IMR-90 (cell line): ENCODE measurements at regions not wholly inside any gene's neighbourhood (a gene's known extent, or its start where the extent isn't known, plus 50 kb on each side); places are given as distances from the start of the nearest gene placed in this dataset.

Source experiments
- ATAC-seq: fragments of 200-7000 bp; cut with Tn5 transposase; 2 replicates; pipeline ENCODE4 v1.9.1; 2020; ENCODE audit warnings: low read depth, mild to moderate bottlenecking, moderate library complexity
- BruUV-seq: library from RNA; stranded (reverse); fragments of 400-500 nt; replicated peaks from 2 replicates; lab custom pipeline; 2021; lab: Mats Ljungman, UMichigan
- CTCF ChIA-PET: fragments of 300-600 bp; formaldehyde crosslinking; extraction: SDS; loops from one replicate; lab custom pipeline; 2021; ENCODE audit warnings: antibody characterized with exemption; lab: Yijun Ruan, JAX
- POLR2A ChIA-PET: fragments of 300-600 bp; sonication (Branson Sonifier 250); formaldehyde crosslinking; loops from one replicate; lab custom pipeline; 2022; ENCODE audit warnings: antibody characterized with exemption; ENCODE audit not compliant: unreplicated experiment; lab: Charles Lee
- DNase-seq: peaks from one replicate; pipeline ENCODE4 v3.0.0; 2013
- H2AFZ ChIP-seq: replicated peaks from 2 replicates; pipeline ENCODE3; 2013; ENCODE audit warnings: low read length, mild to moderate bottlenecking; ENCODE audit not compliant: poor library complexity
- H2AK5ac ChIP-seq: 2 replicates; pipeline ENCODE4 v1.6.1; 2013; ENCODE audit warnings: low read depth, low read length, inconsistent platforms
- H2AK9ac ChIP-seq: replicated peaks from 2 replicates; pipeline ENCODE3; 2013; ENCODE audit warnings: mild to moderate bottlenecking, low read depth, low read length, moderate library complexity; ENCODE audit not compliant: poor library complexity
- H2BK120ac ChIP-seq: 2 replicates; pipeline ENCODE4 v1.6.1; 2013; ENCODE audit warnings: low read depth, low read length, inconsistent platforms
- H2BK15ac ChIP-seq: 3 replicates; pipeline ENCODE4 v1.6.1; 2013; ENCODE audit warnings: low read depth, low read length, inconsistent platforms
- H2BK20ac ChIP-seq: 2 replicates; pipeline ENCODE4 v1.6.1; 2013; ENCODE audit warnings: low read depth, mild to moderate bottlenecking, inconsistent platforms, low read length, moderate library complexity
- H2BK5ac ChIP-seq: 2 replicates; pipeline ENCODE4 v1.6.1; 2013; ENCODE audit warnings: mild to moderate bottlenecking, low read depth, low read length, inconsistent platforms; ENCODE audit not compliant: poor library complexity, severe bottlenecking
- H3K14ac ChIP-seq: replicated peaks from 2 replicates; pipeline ENCODE4 v1.6.1; 2013; ENCODE audit warnings: low read depth, low read length, inconsistent platforms
- H3K18ac ChIP-seq: 2 replicates; pipeline ENCODE4 v1.6.1; 2013; ENCODE audit warnings: low read depth, low read length, control low read depth
- H3K23ac ChIP-seq: 2 replicates; pipeline ENCODE4 v1.6.1; 2013; ENCODE audit warnings: low read depth, low read length, inconsistent platforms
- H3K27ac ChIP-seq: 2 replicates; pipeline ENCODE4 v1.5.1; 2013; ENCODE audit warnings: mild to moderate bottlenecking, control low read depth, low read length; ENCODE audit not compliant: insufficient read depth
- H3K27me3 ChIP-seq: 2 replicates; pipeline ENCODE4 v1.6.1; 2013; ENCODE audit warnings: low read length; ENCODE audit not compliant: control insufficient read depth, insufficient read depth
- H3K36me3 ChIP-seq: 2 replicates; pipeline ENCODE4 v1.6.1; 2013; ENCODE audit warnings: low read length, mixed read lengths; ENCODE audit not compliant: control insufficient read depth, insufficient read depth
- H3K4ac ChIP-seq: 2 replicates; pipeline ENCODE4 v1.6.1; 2013; ENCODE audit warnings: low read depth, low read length, inconsistent platforms
- H3K4me1 ChIP-seq: 2 replicates; pipeline ENCODE4 v1.6.1; 2013; ENCODE audit warnings: low read length, mixed read lengths; ENCODE audit not compliant: control insufficient read depth, insufficient read depth
- H3K4me2 ChIP-seq: 2 replicates; pipeline ENCODE4 v1.6.1; 2013; ENCODE audit warnings: low read depth, mild to moderate bottlenecking, control low read depth, low read length, moderate library complexity
- H3K4me3 ChIP-seq: 2 replicates; pipeline ENCODE4 v1.5.1; 2013; ENCODE audit warnings: low read depth, mild to moderate bottlenecking, control low read depth, low read length, moderate library complexity; ENCODE audit not compliant: insufficient read depth
- H3K56ac ChIP-seq: 2 replicates; pipeline ENCODE4 v1.6.1; 2013; ENCODE audit warnings: low read length, inconsistent platforms; ENCODE audit not compliant: insufficient read depth; ENCODE audit errors: extremely low read depth
- H3K79me1 ChIP-seq, 2 experiments: 2 replicates each; pipeline ENCODE4 v1.6.1; 2013; ENCODE audit warnings: low read length in 2 of 2, inconsistent platforms in 1 of 2, low read depth in 1 of 2
- H3K9ac ChIP-seq: 2 replicates; pipeline ENCODE4 v1.6.1; 2013; ENCODE audit warnings: low read depth, low read length, control low read depth
- H3K9me1 ChIP-seq: 2 replicates; pipeline ENCODE4 v1.6.1; 2013; ENCODE audit warnings: low read length, inconsistent platforms; ENCODE audit not compliant: insufficient read depth
- H3K9me3 ChIP-seq: 2 replicates; pipeline ENCODE4 v1.6.1; 2013; ENCODE audit warnings: low read length; ENCODE audit not compliant: control insufficient read depth, insufficient read depth
- H4K20me1 ChIP-seq: 2 replicates; pipeline ENCODE4 v1.6.1; 2013; ENCODE audit warnings: low read length, inconsistent platforms; ENCODE audit not compliant: insufficient read depth
- H4K5ac ChIP-seq: 2 replicates; pipeline ENCODE4 v1.6.1; 2013; ENCODE audit warnings: mild to moderate bottlenecking, low read depth, low read length, control low read depth
- H4K8ac ChIP-seq, 2 experiments: 2 replicates each; pipeline ENCODE4 v1.6.1; 2013; ENCODE audit warnings: low read depth in 2 of 2, low read length in 2 of 2, control low read depth in 1 of 2, inconsistent platforms in 1 of 2
- H4K91ac ChIP-seq: 2 replicates; pipeline ENCODE4 v1.6.1; 2013; ENCODE audit warnings: low read depth, low read length, inconsistent platforms; ENCODE audit not compliant: insufficient read depth
- ELK1 ChIP-seq: fragments of 150-350 bp; IDR thresholded peaks from 2 replicates; pipeline ENCODE4 v1.6.1; 2016; ENCODE audit warnings: low read depth, mild to moderate bottlenecking, low read length, moderate library complexity, borderline replicate concordance
- RCOR1 ChIP-seq: IDR thresholded peaks from 2 replicates; pipeline ENCODE4 v1.6.1; 2012; ENCODE audit warnings: mild to moderate bottlenecking, low read length, improper control_type of control experiment; ENCODE audit not compliant: insufficient replicate concordance
- USF2 ChIP-seq: fragments of 150-350 bp; IDR thresholded peaks from 2 replicates; pipeline ENCODE4 v1.6.1; 2017; ENCODE audit warnings: mild to moderate bottlenecking, antibody characterized with exemption, low read length, low read depth
- WGBS, 2 experiments: methylation state at CpG; one replicate each; pipeline versions ENCODE4 v1.1.5 to v1.1.7; 2013; ENCODE audit warnings: missing lambda C conversion rate in 2 of 2; ENCODE audit not compliant: insufficient read length in 1 of 2; ENCODE audit errors: extremely low coverage in 2 of 2; 5-methylcytosine and 5-hydroxymethylcytosine counted together
- dilution Hi-C: fragments of 300-500 bp; cut with HindIII; formaldehyde crosslinking; loops from one replicate; pipeline ENCODE4 v1.14.3; 2018; ENCODE audit warnings: low sequenced_read_pairs; ENCODE audit not compliant: unreplicated experiment
- in situ Hi-C: fragments of 300-500 bp; cut with MboI; formaldehyde crosslinking; loops from 3 replicates; pipeline ENCODE4 v1.14.3; 2019; ENCODE audit warnings: low sequenced_read_pairs, inconsistent platforms, mixed read lengths
- intact Hi-C: fragments of 100-400 bp; cut with micrococcal nuclease; formaldehyde crosslinking; loops from 2 replicates; pipeline ENCODE4 v1.10.0; 2022

- H3K9me1 ChIP-seq, result no peaks in the 10 kb centered on the region
- no peak overlapping the region for H2AK9ac ChIP-seq
- no peak overlapping the region for H2BK120ac ChIP-seq
- H3K27ac ChIP-seq, result no peak overlapping the region
- no peak overlapping the region for H2BK5ac ChIP-seq
- no peak overlapping the region for H3K4me3 ChIP-seq
- ChIA-PET CTCF (no interaction called here), POLR2A (no interaction called here)
- no peak overlapping the region for H2AK5ac ChIP-seq
- H3K9ac ChIP-seq, result no peak overlapping the region
- H4K5ac ChIP-seq, result no peak overlapping the region
- H3K4me1 ChIP-seq, result no peaks in the 10 kb centered on the region
- dilution Hi-C loops, result no loop called here
- intact Hi-C loops, result no loop called here
- no peak overlapping the region for H3K18ac ChIP-seq
- in situ Hi-C loops, result no loop called here
- no peak for ATAC-seq
- no peaks in the 10 kb centered on the region for H3K27me3 ChIP-seq
- H2BK15ac ChIP-seq, result no peak overlapping the region
- WGBS, 2 experiments, result no CpG with 5 or more reads among the region's 1 CpG
- H4K91ac ChIP-seq, result no peak overlapping the region
- no peak overlapping the region for H2AFZ ChIP-seq
- no peak overlapping the region for H3K23ac ChIP-seq
- BruUV-seq, result no TSS peak
- no peak overlapping the region for H4K8ac ChIP-seq
- no peak for DNase-seq
- no peaks in the 10 kb centered on the region for H3K79me1 ChIP-seq
- H2BK20ac ChIP-seq, result no peak overlapping the region
- H3K9me3 ChIP-seq, result no peaks in the 10 kb centered on the region
- no peak overlapping the region for H3K4ac ChIP-seq
- H3K36me3 ChIP-seq, result no peaks in the 10 kb centered on the region
- no peak overlapping the region for H3K14ac ChIP-seq
- H3K56ac ChIP-seq, result no peak overlapping the region
- TF ChIP-seq USF2 (no peak), RCOR1 (no peak), ELK1 (no peak)
- H4K20me1 ChIP-seq, result no peaks in the 10 kb centered on the region
- H3K4me2 ChIP-seq, result no peak overlapping the region
Measured at GRCh38 chr1:55789466-55789865, 574.3 kb upstream of the USP24 start.
